WTC11 (cell line): ENCODE measurements at regions not wholly inside any gene's neighbourhood (a gene's known extent, or its start where the extent isn't known, plus 50 kb on each side); places are given as distances from the start of the nearest gene placed in this dataset.

Source experiments
- ATAC-seq: fragments of 200-7000 bp; cut with Tn5 transposase; 2 replicates; pipeline ENCODE4 v1.10.0; 2021; ENCODE audit warnings: mild to moderate bottlenecking, moderate library complexity
- CTCF ChIA-PET: fragments of 300-600 bp; sonication (Branson Sonifier 250); formaldehyde crosslinking; loops from one replicate; lab custom pipeline; 2021; ENCODE audit warnings: antibody characterized with exemption; lab: Charles Lee
- POLR2A ChIA-PET: fragments of 350-600 bp; sonication (Branson Sonifier 250); formaldehyde crosslinking; loops from one replicate; lab custom pipeline; 2021; ENCODE audit warnings: antibody characterized with exemption; lab: Charles Lee
- DNase-seq: peaks from one replicate; pipeline ENCODE4 v3.0.0; 2021; ENCODE audit warnings: low spot score
- H3K27ac Mint-ChIP-seq: 2 replicates; pipeline ENCODE4 v1.8.0; 2021; ENCODE audit warnings: mixed read lengths
- H3K27me3 Mint-ChIP-seq: 2 replicates; pipeline ENCODE4 v1.8.0; 2021; ENCODE audit warnings: low read depth, mild to moderate bottlenecking, moderate library complexity, mixed read lengths
- H3K36me3 Mint-ChIP-seq: 2 replicates; pipeline ENCODE4 v1.8.0; 2021; ENCODE audit warnings: mixed read lengths
- H3K4me1 Mint-ChIP-seq: 2 replicates; pipeline ENCODE4 v1.8.0; 2022; ENCODE audit warnings: mixed read lengths
- H3K4me3 Mint-ChIP-seq: 2 replicates; pipeline ENCODE4 v1.8.0; 2021; ENCODE audit warnings: mild to moderate bottlenecking, moderate library complexity, mixed read lengths
- H3K9me3 Mint-ChIP-seq: 2 replicates; pipeline ENCODE4 v1.8.0; 2021; ENCODE audit warnings: mixed read lengths
- ATF3 ChIP-seq: sonication (generic); formaldehyde crosslinking; conservative IDR thresholded peaks from 2 replicates; pipeline ENCODE4 v1.8.1; 2022; ENCODE audit warnings: mild to moderate bottlenecking, missing genetic modification reagents
- CDX4 ChIP-seq: fragments of 250-450 bp; sonication (Bioruptor Pico); IDR thresholded peaks from 2 replicates; pipeline ENCODE4 v1.9.0; 2021; ENCODE audit warnings: moderate library complexity, mild to moderate bottlenecking, inconsistent platforms, borderline replicate concordance
- CREM ChIP-seq: sonication (generic); formaldehyde crosslinking; IDR thresholded peaks from 2 replicates; pipeline ENCODE4 v1.8.1; 2022; ENCODE audit warnings: mild to moderate bottlenecking, missing genetic modification reagents, moderate library complexity
- CTCF ChIP-seq: fragments of 200-600 bp; IDR thresholded peaks from 2 replicates; pipeline ENCODE4 v1.8.0; 2022; ENCODE audit warnings: antibody characterized with exemption
- E2F4 ChIP-seq: sonication (generic); formaldehyde crosslinking; IDR thresholded peaks from 2 replicates; pipeline ENCODE4 v1.8.1; 2022; ENCODE audit warnings: low read depth, mild to moderate bottlenecking, moderate library complexity, missing genetic modification reagents, borderline replicate concordance
- ELF4 ChIP-seq: sonication (generic); formaldehyde crosslinking; IDR thresholded peaks from 2 replicates; pipeline ENCODE4 v1.8.1; 2022; ENCODE audit warnings: low read depth, mild to moderate bottlenecking, moderate library complexity, missing genetic modification reagents
- EMX1 ChIP-seq: fragments of 250-450 bp; sonication (Bioruptor Pico); IDR thresholded peaks from 2 replicates; pipeline ENCODE4 v1.8.0; 2021; ENCODE audit warnings: mild to moderate bottlenecking
- ERG ChIP-seq: fragments of 250-450 bp; sonication (Bioruptor Pico); IDR thresholded peaks from 2 replicates; pipeline ENCODE4 v1.8.0; 2021; ENCODE audit warnings: mild to moderate bottlenecking
- ETV6 ChIP-seq: sonication (generic); formaldehyde crosslinking; IDR thresholded peaks from 2 replicates; pipeline ENCODE4 v1.8.1; 2022; ENCODE audit warnings: mild to moderate bottlenecking, missing genetic modification reagents
- FOXK1 ChIP-seq: sonication (generic); formaldehyde crosslinking; IDR thresholded peaks from 2 replicates; pipeline ENCODE4 v1.8.0; 2022; ENCODE audit warnings: mild to moderate bottlenecking, moderate library complexity, missing genetic modification reagents
- GABPB1 ChIP-seq: sonication (generic); formaldehyde crosslinking; IDR thresholded peaks from 2 replicates; pipeline ENCODE4 v1.8.1; 2023; ENCODE audit warnings: mild to moderate bottlenecking, missing genetic modification reagents
- GTF2I ChIP-seq: fragments of 250-450 bp; sonication (Bioruptor Pico); conservative IDR thresholded peaks from 2 replicates; pipeline ENCODE4 v1.4.0; 2021; ENCODE audit warnings: mild to moderate bottlenecking
- IRF1 ChIP-seq: sonication (generic); formaldehyde crosslinking; IDR thresholded peaks from 2 replicates; pipeline ENCODE4 v1.8.0; 2023; ENCODE audit warnings: missing genetic modification reagents
- IRF2 ChIP-seq: sonication (generic); formaldehyde crosslinking; IDR thresholded peaks from 2 replicates; pipeline ENCODE4 v1.8.0; 2022; ENCODE audit warnings: low read depth, missing genetic modification reagents, borderline replicate concordance
- MXD4 ChIP-seq: fragments of 250-450 bp; sonication (Bioruptor Pico); IDR thresholded peaks from 2 replicates; pipeline ENCODE4 v1.8.0; 2021; ENCODE audit warnings: mild to moderate bottlenecking, moderate library complexity, borderline replicate concordance
- NR1H2 ChIP-seq: sonication (generic); formaldehyde crosslinking; IDR thresholded peaks from 2 replicates; pipeline ENCODE4 v1.9.0; 2021; ENCODE audit warnings: mild to moderate bottlenecking, moderate library complexity, missing genetic modification reagents
- NR2C2 ChIP-seq: sonication (generic); formaldehyde crosslinking; IDR thresholded peaks from 2 replicates; pipeline ENCODE4 v1.8.0; 2022; ENCODE audit warnings: mild to moderate bottlenecking, missing genetic modification reagents
- STAT6 ChIP-seq: sonication (generic); formaldehyde crosslinking; conservative IDR thresholded peaks from 2 replicates; pipeline ENCODE4 v1.8.1; 2023; ENCODE audit warnings: mild to moderate bottlenecking, low read depth, missing genetic modification reagents, moderate library complexity
- TP53 ChIP-seq: sonication (generic); formaldehyde crosslinking; IDR thresholded peaks from 2 replicates; pipeline ENCODE4 v1.8.1; 2023; ENCODE audit warnings: mild to moderate bottlenecking, missing genetic modification reagents
- USF1 ChIP-seq: sonication (generic); formaldehyde crosslinking; IDR thresholded peaks from 2 replicates; pipeline ENCODE4 v1.8.0; 2022; ENCODE audit warnings: mild to moderate bottlenecking, missing genetic modification reagents
- USF2 ChIP-seq: sonication (generic); formaldehyde crosslinking; IDR thresholded peaks from 2 replicates; pipeline ENCODE4 v1.8.1; 2023; ENCODE audit warnings: mild to moderate bottlenecking, missing genetic modification reagents, moderate library complexity
- ZNF138 ChIP-seq: sonication (generic); formaldehyde crosslinking; conservative IDR thresholded peaks from 2 replicates; pipeline ENCODE4 v1.8.1; 2022; ENCODE audit warnings: mild to moderate bottlenecking, moderate library complexity, missing genetic modification reagents
- ZNF232 ChIP-seq: sonication (generic); formaldehyde crosslinking; IDR thresholded peaks from 2 replicates; pipeline ENCODE4 v1.8.0; 2022; ENCODE audit warnings: mild to moderate bottlenecking, missing genetic modification reagents
- ZNF416 ChIP-seq: fragments of 250-450 bp; sonication (Bioruptor Pico); IDR thresholded peaks from 2 replicates; pipeline ENCODE4 v1.9.0; 2021; ENCODE audit warnings: mild to moderate bottlenecking, inconsistent platforms
- ZNF423 ChIP-seq: fragments of 250-450 bp; sonication (Bioruptor Pico); IDR thresholded peaks from 2 replicates; pipeline ENCODE4 v2.1.2; 2022; ENCODE audit warnings: mild to moderate bottlenecking, moderate library complexity
- ZNF671 ChIP-seq: fragments of 250-450 bp; sonication (Bioruptor Pico); IDR thresholded peaks from 2 replicates; pipeline ENCODE4 v1.8.0; 2021; ENCODE audit warnings: mild to moderate bottlenecking

- no peak for TF ChIP-seq CREM (CRISPR knock-in tag)
- TF ChIP-seq ZNF138 (CRISPR knock-in tag) = no peak
- no peak for TF ChIP-seq TP53 (CRISPR knock-in tag)
- no peak for TF ChIP-seq STAT6 (CRISPR knock-in tag)
- no peak for TF ChIP-seq ELF4
- no peak for TF ChIP-seq USF2 (CRISPR knock-in tag)
- TF ChIP-seq GTF2I (CRISPR knock-in tag) = no peak
- TF ChIP-seq MXD4 (CRISPR knock-in tag) = no peak
- no peak for TF ChIP-seq ERG (CRISPR knock-in tag)
- TF ChIP-seq USF1 (CRISPR knock-in tag) = no peak
- TF ChIP-seq E2F4 = no peak
- TF ChIP-seq IRF2 = no peak
- Mint-ChIP-seq H3K36me3 (no peaks in the 10 kb centered on the region), H3K9me3 (peaks cover 8% of the 10 kb centered on the region), H3K27ac (no peak overlapping the region), H3K4me3 (no peak overlapping the region), H3K27me3 (no peaks in the 10 kb centered on the region), H3K4me1 (peaks cover 26% of the 10 kb centered on the region)
- DNase-seq (no peak), ATAC-seq (no peak)
- CTCF ChIA-PET = no interaction called here
- POLR2A ChIA-PET = no interaction called here
Observed at GRCh38 chr12:131635491-131636122, 75.3 kb upstream of the SFSWAP start.

GRCh38 chr12:131636266-131636665 is 74.6 kb upstream of the SFSWAP start:
- no peak overlapping the region for H3K4me3 Mint-ChIP-seq
- H3K36me3 Mint-ChIP-seq = no peaks in the 10 kb centered on the region
- H3K9me3 Mint-ChIP-seq = peaks cover 6% of the 10 kb centered on the region
- ATAC-seq (no peak), DNase-seq (no peak)
- no peaks in the 10 kb centered on the region; the same call in 1 of the 2 replicates for H3K27me3 Mint-ChIP-seq
- ChIA-PET POLR2A (no interaction called here), CTCF (no interaction called here)
- peaks cover 26% of the 10 kb centered on the region for H3K4me1 Mint-ChIP-seq
- H3K27ac Mint-ChIP-seq = no peak overlapping the region
- TF ChIP-seq ZNF232 (CRISPR knock-in tag) = no peak
- TF ChIP-seq NR1H2 = no peak
- no peak for TF ChIP-seq ETV6
- TF ChIP-seq ZNF423 (CRISPR knock-in tag) = no peak
- no peak for TF ChIP-seq CDX4 (CRISPR knock-in tag)
- no peak for TF ChIP-seq ATF3 (CRISPR knock-in tag)
- TF ChIP-seq GABPB1 (CRISPR knock-in tag) = no peak
- TF ChIP-seq ZNF671 = no peak
- TF ChIP-seq NR2C2 (CRISPR knock-in tag) = no peak
- no peak for TF ChIP-seq CTCF
- no peak for TF ChIP-seq EMX1 (CRISPR knock-in tag)
- no peak for TF ChIP-seq ZNF416 (CRISPR knock-in tag)
- TF ChIP-seq ZNF138 (CRISPR knock-in tag) = no peak
- no peak for TF ChIP-seq IRF1 (CRISPR knock-in tag)
- TF ChIP-seq FOXK1 (CRISPR knock-in tag) = no peak
